Testis (tissue), 2 donors: ENCODE measurements at regions not wholly inside any gene's neighbourhood (a gene's known extent, or its start where the extent isn't known, plus 50 kb on each side); places are given as distances from the start of the nearest gene placed in this dataset.
A peak's percentile ranks its signal among the peaks of the same experiment; 100 is the strongest.

Experiments used
- DNase-seq: peaks from one replicate; pipeline ENCODE4 v3.0.0-alpha.2; 2019
- H3K27ac ChIP-seq, 2 donors: fragments of 200-600 bp; sonication (generic); one replicate each; pipeline ENCODE4 v1.5.1; 2019
- H3K27me3 ChIP-seq: fragments of 200-600 bp; sonication (generic); one replicate; pipeline ENCODE4 v1.5.1; 2019
- H3K36me3 ChIP-seq: fragments of 200-600 bp; sonication (generic); one replicate; pipeline ENCODE4 v1.5.1; 2017; ENCODE audit warnings: low read depth; ENCODE audit errors: missing control alignments
- H3K4me1 ChIP-seq: fragments of 200-600 bp; sonication (generic); one replicate; pipeline ENCODE4 v1.5.1; 2019
- H3K4me3 ChIP-seq, 2 donors: fragments of 200-600 bp; sonication (generic); one replicate each; pipeline ENCODE4 v1.5.1; 2017 to 2019
- H3K9me3 ChIP-seq: fragments of 200-600 bp; sonication (generic); one replicate; pipeline ENCODE4 v1.5.1; 2017
- CTCF ChIP-seq, 3 experiments: fragments of 450-650 bp in 2 of 3; fragments of 200-600 bp in 1 of 3; sonication (generic) in 1 of 3; IDR thresholded peaks; one replicate each; pipeline ENCODE4 v1.5.1; 2016 to 2019; ENCODE audit warnings: antibody characterized with exemption in 3 of 3, mild to moderate bottlenecking in 2 of 3, moderate library complexity in 1 of 3
- POLR2A ChIP-seq: fragments of 450-650 bp; IDR thresholded peaks from one replicate; pipeline ENCODE4 v1.6.1; 2017; ENCODE audit warnings: antibody characterized with exemption, mild to moderate bottlenecking, moderate library complexity
- WGBS, 2 donors: methylation state at CpG; one replicate each; pipeline ENCODE4 v1.1.5; 2018; 5-methylcytosine and 5-hydroxymethylcytosine counted together
- intact Hi-C: fragments of 100-400 bp; cut with DNase I; formaldehyde crosslinking; loops from one replicate; pipeline ENCODE4 v1.15.1; 2023; ENCODE audit warnings: low total_unique reads

- Histone ChIP-seq H3K4me1 (no peaks in the 10 kb centered on the region), H3K27ac (no peak overlapping the region), H3K4me3 (no peak overlapping the region), H3K9me3 (no peaks in the 10 kb centered on the region), H3K36me3 (no peaks in the 10 kb centered on the region), H3K27me3 (no peaks in the 10 kb centered on the region)
- no peak for TF ChIP-seq CTCF (IDR thresholded peaks at IDR 0.05)
- no peak for TF ChIP-seq POLR2A
- intact Hi-C loops: no loop called here
- 65 to 67% methylated on average over 7 of the region's 7 CpGs for WGBS, 2 donors
- DNase-seq: no peak
These were observed 992.1 kb downstream of the MAT2B start for GRCh38 chr5:164497311-164498064.

DNA sequence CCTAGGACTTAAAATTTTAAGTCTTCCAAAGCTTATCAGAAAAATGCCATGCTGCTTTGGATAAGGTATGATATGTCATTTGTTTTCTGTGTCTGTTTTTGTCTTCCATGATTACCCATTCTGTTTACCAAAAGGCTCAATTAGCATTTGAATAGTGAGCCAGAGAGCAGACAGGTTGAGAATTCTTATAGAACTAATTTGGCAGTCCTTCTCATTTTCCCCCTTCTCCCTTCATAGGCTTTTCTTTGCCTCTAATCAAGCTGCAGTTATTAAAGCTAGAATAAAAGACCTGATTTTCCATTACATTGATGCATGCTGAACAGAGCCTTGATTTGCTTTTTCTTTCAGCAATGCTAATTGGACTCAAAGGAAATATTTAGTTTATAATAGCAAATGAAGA is 993.0 kb downstream of the MAT2B start:
- intact Hi-C loops: no loop called here
- no peak overlapping the region for H3K4me3 ChIP-seq
- no peak overlapping the region for H3K27ac ChIP-seq
- no peak for TF ChIP-seq CTCF (IDR thresholded peaks at IDR 0.05)
- TF ChIP-seq POLR2A: no peak
- H3K36me3 ChIP-seq: no peaks in the 10 kb centered on the region
- no peaks in the 10 kb centered on the region for H3K9me3 ChIP-seq
- no peaks in the 10 kb centered on the region for H3K27me3 ChIP-seq
- no peak for DNase-seq
- no peaks in the 10 kb centered on the region for H3K4me1 ChIP-seq

- TF ChIP-seq CTCF (IDR thresholded peaks at IDR 0.05) (no peak), POLR2A (no peak)
- Histone ChIP-seq H3K4me3 (no peak overlapping the region), H3K27me3 (no peaks in the 10 kb centered on the region), H3K4me1 (no peaks in the 10 kb centered on the region), H3K36me3 (no peaks in the 10 kb centered on the region), H3K27ac (no peak overlapping the region), H3K9me3 (no peaks in the 10 kb centered on the region)
- DNase-seq: no peak
- WGBS, 2 donors: 91 to 95% methylated on average over 5 of the region's 5 CpGs
- intact Hi-C loops: no loop called here
These were observed 995.4 kb downstream of the MAT2B start for GRCh38 chr5:164500856-164501255.

DNA sequence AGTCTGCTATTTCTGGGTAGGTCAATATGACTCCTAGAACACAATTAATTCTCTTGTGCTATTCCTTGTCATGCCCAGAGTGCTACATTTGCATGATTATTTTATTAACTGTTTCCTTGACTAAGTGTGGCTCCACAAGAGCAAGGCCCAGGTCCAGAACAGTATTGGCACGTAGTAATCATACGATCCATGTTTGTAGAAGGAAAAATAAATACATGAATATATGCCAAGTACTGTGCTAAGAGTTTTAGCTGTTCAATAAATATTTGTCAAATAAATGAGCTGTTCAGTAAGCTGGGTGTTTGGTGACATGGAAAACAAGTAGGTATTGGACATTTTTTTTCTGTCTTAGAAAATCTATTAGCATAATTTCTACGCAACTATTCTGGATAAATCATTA is 995.9 kb downstream of the MAT2B start:
- TF ChIP-seq POLR2A (no peak), CTCF (IDR thresholded peaks at IDR 0.05) (no peak)
- WGBS, 2 donors: 87 to 89% methylated on average over 3 of the region's 3 CpGs
- Histone ChIP-seq H3K27me3 (no peaks in the 10 kb centered on the region), H3K36me3 (no peaks in the 10 kb centered on the region), H3K4me3 (no peak overlapping the region), H3K9me3 (no peaks in the 10 kb centered on the region), H3K4me1 (no peaks in the 10 kb centered on the region), H3K27ac (no peak overlapping the region)
- intact Hi-C loops: no loop called here
- no peak for DNase-seq

GRCh38 chr5:164504141-164504772 is 998.8 kb downstream of the MAT2B start:
- Histone ChIP-seq H3K9me3 (no peaks in the 10 kb centered on the region), H3K36me3 (no peaks in the 10 kb centered on the region), H3K27me3 (no peaks in the 10 kb centered on the region), H3K27ac (no peak overlapping the region), H3K4me3 (no peak overlapping the region), H3K4me1 (no peaks in the 10 kb centered on the region)
- DNase-seq: peak; percentile 59
- WGBS, 2 donors: 38 to 42% methylated on average over 7 of the region's 7 CpGs
- TF ChIP-seq CTCF (IDR thresholded peaks at IDR 0.05) (peak; percentile 54 to 64 (median 59)), POLR2A (no peak)
- intact Hi-C loops: no loop called here
